Kidney glomerular epithelial cell (primary cell): ENCODE measurements at regions not wholly inside any gene's neighbourhood (a gene's known extent, or its start where the extent isn't known, plus 50 kb on each side); places are given as distances from the start of the nearest gene placed in this dataset.

ENCODE experiments used
- DNase-seq: peaks from one replicate; lab custom pipeline; 2025; lab: John Stamatoyannopoulos, UW

GRCh38 chr7:12074889-12075288 lies 136.2 kb upstream of the TMEM106B start:
- no peak for DNase-seq

- DNase-seq: no peak
These were observed 131.1 kb upstream of the TMEM106B start for GRCh38 chr7:12080006-12080405.

GRCh38 chr7:12085516-12085915 lies 125.6 kb upstream of the TMEM106B start:
- no peak for DNase-seq

GRCh38 chr7:12089951-12090756 lies 120.9 kb upstream of the TMEM106B start:
- no peak for DNase-seq

GRCh38 chr7:12090757-12091221 lies 120.3 kb upstream of the TMEM106B start:
- no peak for DNase-seq

- no peak for DNase-seq
These were observed 119.9 kb upstream of the TMEM106B start for GRCh38 chr7:12091231-12091630.

- DNase-seq: no peak
These were observed 118.5 kb upstream of the TMEM106B start for GRCh38 chr7:12092499-12093130.

- DNase-seq: no peak
These were observed 117.7 kb upstream of the TMEM106B start for GRCh38 chr7:12093365-12093764.

- DNase-seq: peak; percentile 49
These were observed 116.7 kb upstream of the TMEM106B start for GRCh38 chr7:12094365-12094921.

GRCh38 chr7:12102126-12102525 lies 109.0 kb upstream of the TMEM106B start:
- DNase-seq: peak; percentile 81

- DNase-seq: no peak
These were observed 108.6 kb upstream of the TMEM106B start for GRCh38 chr7:12102527-12102926.

- no peak for DNase-seq
These were observed 107.1 kb upstream of the TMEM106B start for GRCh38 chr7:12103948-12104347.

GRCh38 chr7:12107381-12107780 lies 103.7 kb upstream of the TMEM106B start:
- no peak for DNase-seq

GRCh38 chr7:12107841-12108254 lies 103.2 kb upstream of the TMEM106B start:
- no peak for DNase-seq

- peak; percentile 31 for DNase-seq
These were observed 100.7 kb upstream of the TMEM106B start for GRCh38 chr7:12110425-12110824.

- DNase-seq: peak; percentile 17
These were observed 99.4 kb upstream of the TMEM106B start for GRCh38 chr7:12111422-12112405.

GRCh38 chr7:12117170-12117569 lies 93.9 kb upstream of the TMEM106B start:
- no peak for DNase-seq

GRCh38 chr7:12119620-12120303 lies 91.3 kb upstream of the TMEM106B start:
- no peak for DNase-seq

- no peak for DNase-seq
These were observed 90.5 kb upstream of the TMEM106B start for GRCh38 chr7:12120632-12121031.

GRCh38 chr7:12123172-12123571 lies 87.9 kb upstream of the TMEM106B start:
- no peak for DNase-seq

- no peak for DNase-seq
These were observed 87.1 kb upstream of the TMEM106B start for GRCh38 chr7:12124028-12124427.
